Mesendoderm (in vitro differentiated cells): ENCODE measurements at regions not wholly inside any gene's neighbourhood (a gene's known extent, or its start where the extent isn't known, plus 50 kb on each side); places are given as distances from the start of the nearest gene placed in this dataset.

Source experiments
- DNase-seq: peaks from one replicate; pipeline ENCODE4 v3.0.0; 2013
- H2AK5ac ChIP-seq: 2 replicates; pipeline ENCODE4 v1.6.1; 2013; ENCODE audit warnings: low read length, inconsistent platforms
- H2BK120ac ChIP-seq: 2 replicates; pipeline ENCODE4 v1.6.1; 2013; ENCODE audit warnings: low read depth, mild to moderate bottlenecking, low read length, moderate library complexity, mixed read lengths
- H2BK15ac ChIP-seq: replicated peaks from 2 replicates; pipeline ENCODE4 v1.6.1; 2013; ENCODE audit warnings: low read depth, mild to moderate bottlenecking, moderate library complexity
- H2BK5ac ChIP-seq: 2 replicates; pipeline ENCODE4 v1.6.1; 2013; ENCODE audit warnings: low read length, inconsistent platforms
- H3K18ac ChIP-seq: 2 replicates; pipeline ENCODE4 v1.6.1; 2013; ENCODE audit warnings: mild to moderate bottlenecking, low read length, mixed read lengths
- H3K23ac ChIP-seq: one replicate; pipeline ENCODE4 v1.6.1; 2013; ENCODE audit warnings: low read length
- H3K27ac ChIP-seq: 2 replicates; pipeline ENCODE4 v1.5.1; 2013; ENCODE audit warnings: low read depth, mild to moderate bottlenecking, inconsistent platforms, low read length, moderate library complexity
- H3K27me3 ChIP-seq: 2 replicates; pipeline ENCODE4 v1.6.1; 2013; ENCODE audit warnings: low read length, control low read depth, mild to moderate bottlenecking, inconsistent platforms; ENCODE audit not compliant: insufficient read depth, poor library complexity
- H3K36me3 ChIP-seq: 2 replicates; pipeline ENCODE4 v1.6.1; 2013; ENCODE audit warnings: low read length, inconsistent platforms; ENCODE audit not compliant: control insufficient read depth, insufficient read depth
- H3K4ac ChIP-seq: one replicate; pipeline ENCODE4 v1.6.1; 2013; ENCODE audit warnings: low read depth, mild to moderate bottlenecking, low read length, moderate library complexity
- H3K4me1 ChIP-seq: 2 replicates; pipeline ENCODE4 v1.6.1; 2013; ENCODE audit warnings: low read depth, low read length, inconsistent platforms; ENCODE audit not compliant: control insufficient read depth
- H3K4me2 ChIP-seq: 2 replicates; pipeline ENCODE4 v1.6.1; 2013; ENCODE audit warnings: low read length
- H3K4me3 ChIP-seq: 2 replicates; pipeline ENCODE4 v1.5.1; 2013; ENCODE audit warnings: mild to moderate bottlenecking, low read length
- H3K56ac ChIP-seq: one replicate; pipeline ENCODE4 v1.6.1; 2013; ENCODE audit warnings: low read length
- H3K79me1 ChIP-seq: 2 replicates; pipeline ENCODE4 v1.6.1; 2013; ENCODE audit warnings: low read length, inconsistent platforms
- H3K79me2 ChIP-seq: 2 replicates; pipeline ENCODE4 v1.6.1; 2013; ENCODE audit warnings: mild to moderate bottlenecking, low read length; ENCODE audit not compliant: control insufficient read depth, insufficient read depth
- H3K9ac ChIP-seq: 2 replicates; pipeline ENCODE4 v1.6.1; 2013; ENCODE audit warnings: low read length, inconsistent platforms
- H4K5ac ChIP-seq: one replicate; pipeline ENCODE4 v1.6.1; 2013; ENCODE audit warnings: low read length
- H4K8ac ChIP-seq: one replicate; pipeline ENCODE4 v1.6.1; 2013; ENCODE audit warnings: low read depth, mild to moderate bottlenecking, control low read depth, low read length, moderate library complexity
- WGBS: extraction: QIAGEN DNeasy Blood & Tissue Kit; methylation state at CpG from one replicate; pipeline ENCODE4 v1.1.7; 2013; ENCODE audit warnings: low lambda C conversion rate, missing lambda C conversion rate; ENCODE audit not compliant: insufficient coverage; ENCODE audit errors: extremely low coverage; 5-methylcytosine and 5-hydroxymethylcytosine counted together

DNA sequence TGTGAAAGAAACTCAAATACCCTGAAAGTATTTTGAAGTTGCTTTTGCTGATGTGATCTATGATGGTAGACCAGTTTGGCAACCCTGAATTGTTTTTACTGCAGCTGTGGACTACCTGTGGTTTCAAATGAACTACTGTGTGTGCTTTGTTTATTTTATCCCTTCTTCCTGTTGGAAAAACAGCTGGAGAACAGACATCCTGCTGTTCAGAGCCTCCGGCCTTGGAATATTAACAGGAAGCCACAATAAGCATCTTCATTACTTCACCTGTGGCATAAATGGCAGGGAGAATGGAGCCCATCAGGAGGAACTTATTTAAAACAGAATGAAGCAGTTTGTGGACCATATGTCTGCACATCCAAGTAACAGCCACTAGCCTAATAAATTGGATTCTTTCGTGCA, 104.8 kb downstream of the DUSP6 start:
- no peak overlapping the region for H3K27ac ChIP-seq
- peak; percentile 75 for DNase-seq
- H3K79me2 ChIP-seq = no peaks in the 10 kb centered on the region
- H3K18ac ChIP-seq = peak overlapping the region; percentile 75
- no peaks in the 10 kb centered on the region for H3K79me1 ChIP-seq
- no CpG with 5 or more reads among the region's 2 CpGs for WGBS
- H2BK15ac ChIP-seq = peak overlapping the region; percentile 36
- H3K23ac ChIP-seq = no peak overlapping the region
- H3K56ac ChIP-seq = no peak overlapping the region
- H2AK5ac ChIP-seq = no peak overlapping the region
- H3K4ac ChIP-seq = no peak overlapping the region
- H3K4me3 ChIP-seq = no peak overlapping the region
- H3K9ac ChIP-seq = no peak overlapping the region
- H3K36me3 ChIP-seq = no peaks in the 10 kb centered on the region
- no peak overlapping the region for H4K5ac ChIP-seq
- no peak overlapping the region for H3K4me2 ChIP-seq
- no peak overlapping the region for H4K8ac ChIP-seq
- H2BK120ac ChIP-seq = no peak overlapping the region
- no peak overlapping the region for H2BK5ac ChIP-seq
- H3K27me3 ChIP-seq = no peaks in the 10 kb centered on the region
- H3K4me1 ChIP-seq = peaks cover 19% of the 10 kb centered on the region

DNA sequence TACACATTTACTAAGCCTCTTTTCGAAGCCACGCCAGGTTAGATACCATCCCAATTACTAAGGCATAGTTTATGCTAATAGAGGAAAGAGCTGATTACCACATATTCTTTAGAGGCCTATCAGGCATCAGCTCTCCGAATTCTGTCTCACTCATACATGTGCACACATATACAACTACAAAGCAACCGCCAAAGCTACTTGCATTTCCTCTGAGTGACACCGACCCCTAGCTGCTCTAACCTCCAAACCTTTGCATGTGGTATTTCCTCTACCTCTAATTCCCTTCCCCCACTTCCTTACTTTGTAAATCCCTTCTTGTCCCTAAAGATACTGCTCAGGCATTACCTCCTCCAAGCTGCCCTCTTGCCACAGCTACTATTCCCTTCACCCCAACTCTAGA, 107.2 kb downstream of the DUSP6 start:
- no peak overlapping the region for H3K4me3 ChIP-seq
- no CpG with 5 or more reads among the region's 5 CpGs for WGBS

DNA sequence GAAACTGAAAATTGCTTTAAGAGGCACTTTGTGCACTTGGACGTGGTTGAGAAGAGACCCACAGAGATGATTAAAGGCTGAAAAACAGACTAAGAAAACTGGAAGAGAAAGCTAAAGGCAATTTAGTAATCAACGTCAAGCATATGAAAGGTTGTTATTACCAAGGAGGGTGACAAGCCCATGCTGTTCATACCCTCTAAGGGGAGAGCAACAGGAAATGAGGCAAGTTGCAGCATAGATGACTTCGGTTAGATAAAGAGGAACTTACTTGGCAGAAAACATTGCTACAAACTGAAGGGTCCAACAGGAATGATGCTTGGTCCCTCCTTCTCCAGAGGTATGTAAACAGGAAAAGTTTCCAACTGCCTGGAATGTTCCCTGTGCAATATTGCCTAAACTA, 107.8 kb downstream of the DUSP6 start:
- H4K5ac ChIP-seq = peak overlapping the region; percentile 7
- H3K27ac ChIP-seq = peak overlapping the region; percentile 77
- no peaks in the 10 kb centered on the region for H3K79me2 ChIP-seq

More for the DNA sequence above, 107.2 kb downstream of the DUSP6 start:
- H4K8ac ChIP-seq = no peak overlapping the region
- peak; percentile 86 for DNase-seq
- H2AK5ac ChIP-seq = no peak overlapping the region
- H2BK120ac ChIP-seq = no peak overlapping the region
- no peaks in the 10 kb centered on the region for H3K79me1 ChIP-seq
- no peaks in the 10 kb centered on the region for H3K79me2 ChIP-seq
- H3K23ac ChIP-seq = no peak overlapping the region
- H3K4ac ChIP-seq = no peak overlapping the region
- peak overlapping the region; percentile 70 for H3K56ac ChIP-seq
- no peaks in the 10 kb centered on the region for H3K27me3 ChIP-seq
- H4K5ac ChIP-seq = no peak overlapping the region
- peaks cover 19% of the 10 kb centered on the region for H3K4me1 ChIP-seq
- peak overlapping the region; percentile 77 for H3K27ac ChIP-seq
- H3K18ac ChIP-seq = peak overlapping the region; percentile 57
- H3K9ac ChIP-seq = no peak overlapping the region
- H3K4me2 ChIP-seq = no peak overlapping the region
- H2BK5ac ChIP-seq = peak overlapping the region; percentile 88
- no peak overlapping the region for H2BK15ac ChIP-seq
- H3K36me3 ChIP-seq = no peaks in the 10 kb centered on the region

DNA sequence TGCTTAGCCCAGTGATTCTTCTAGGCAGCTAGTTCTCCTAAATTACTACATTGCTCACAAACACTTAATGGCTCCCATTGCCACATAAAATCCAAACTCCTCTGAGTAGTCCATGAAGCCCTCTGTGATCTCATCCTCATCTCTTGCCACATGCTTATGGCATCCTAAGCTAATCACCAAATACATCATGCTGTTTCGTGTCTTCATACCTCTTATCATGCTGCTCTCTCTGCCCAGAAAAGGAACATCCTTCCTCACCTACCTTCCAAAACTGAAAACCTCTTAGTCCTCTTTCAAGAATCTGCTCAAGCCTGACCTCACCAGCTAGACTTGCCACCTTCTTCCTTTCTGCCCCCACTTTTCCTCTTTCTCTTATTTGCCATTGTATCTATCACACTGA, 108.5 kb downstream of the DUSP6 start:
- H3K4me3 ChIP-seq = no peak overlapping the region
- no CpG with 5 or more reads among the region's 1 CpG for WGBS
- peak; percentile 46 for DNase-seq
- no peaks in the 10 kb centered on the region for H3K79me2 ChIP-seq
- no peak overlapping the region for H4K8ac ChIP-seq
- peak overlapping the region; percentile 35 for H2BK5ac ChIP-seq
- H3K4ac ChIP-seq = no peak overlapping the region
- H3K23ac ChIP-seq = no peak overlapping the region
- H4K5ac ChIP-seq = no peak overlapping the region
- H3K9ac ChIP-seq = no peak overlapping the region
- H3K56ac ChIP-seq = peak overlapping the region; percentile 50
- H3K27me3 ChIP-seq = no peaks in the 10 kb centered on the region
- H3K4me1 ChIP-seq = peaks cover 19% of the 10 kb centered on the region
- no peaks in the 10 kb centered on the region for H3K79me1 ChIP-seq
- no peak overlapping the region for H3K27ac ChIP-seq
- H3K4me2 ChIP-seq = no peak overlapping the region
- H3K36me3 ChIP-seq = no peaks in the 10 kb centered on the region
- no peak overlapping the region for H3K18ac ChIP-seq
- no peak overlapping the region for H2BK15ac ChIP-seq
- H2AK5ac ChIP-seq = peak overlapping the region; percentile 89
- H2BK120ac ChIP-seq = no peak overlapping the region

More for the DNA sequence above, 107.8 kb downstream of the DUSP6 start:
- Histone ChIP-seq H2BK5ac (peak overlapping the region; percentile 88), H4K8ac (no peak overlapping the region), H3K27me3 (no peaks in the 10 kb centered on the region), H3K79me1 (no peaks in the 10 kb centered on the region), H2AK5ac (no peak overlapping the region), H3K56ac (peak overlapping the region; percentile 70), H3K4me1 (peaks cover 19% of the 10 kb centered on the region), H2BK15ac (no peak overlapping the region), H3K23ac (no peak overlapping the region), H3K36me3 (no peaks in the 10 kb centered on the region), H3K4me3 (no peak overlapping the region), H2BK120ac (no peak overlapping the region), H3K4ac (peak overlapping the region; percentile 20), H3K18ac (peak overlapping the region; percentile 57), H3K4me2 (no peak overlapping the region), H3K9ac (peak overlapping the region; percentile 18)
- no CpG with 5 or more reads among the region's 3 CpGs for WGBS
- peak; percentile 72 for DNase-seq

DNA sequence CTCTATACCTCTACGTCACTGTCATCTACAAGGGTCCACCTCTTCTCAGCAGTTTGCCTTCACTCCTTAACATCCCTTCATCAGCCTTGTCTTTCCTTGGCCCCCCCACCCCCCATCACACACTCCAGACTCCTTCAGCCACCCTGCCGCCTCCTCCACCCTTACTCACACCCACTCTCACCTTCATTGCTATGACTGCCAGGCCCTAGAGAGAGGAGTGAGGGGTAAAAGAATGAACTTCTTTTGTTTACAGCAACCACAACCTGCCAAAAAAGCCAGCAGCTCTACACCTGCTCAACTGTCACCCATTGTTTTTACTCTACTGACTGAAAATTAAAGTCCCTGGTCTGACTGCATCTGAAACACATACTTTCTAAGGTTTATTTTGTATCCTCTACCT, 112.8 kb downstream of the DUSP6 start:
- H3K23ac ChIP-seq = no peak overlapping the region
- no CpG with 5 or more reads among the region's 2 CpGs for WGBS
- no peak for DNase-seq

DNA sequence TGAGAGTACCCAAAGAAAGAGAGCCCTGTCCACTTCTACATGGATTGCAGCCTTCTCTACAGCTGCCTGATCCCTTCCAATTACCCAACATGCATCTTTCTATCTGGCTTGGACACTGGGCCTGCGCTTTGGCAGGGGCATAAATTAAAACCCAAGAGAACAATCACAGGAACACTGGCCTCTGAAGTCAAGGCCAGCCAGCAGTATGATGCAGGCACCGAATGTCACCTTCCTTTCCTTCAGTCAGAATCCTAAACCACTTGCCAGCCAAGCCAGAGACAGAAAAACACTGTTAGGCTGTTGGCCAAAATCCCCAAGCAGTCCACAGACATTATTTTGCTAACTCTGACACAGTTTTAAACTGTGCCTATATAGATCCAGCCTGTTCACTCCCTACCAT, 113.7 kb downstream of the DUSP6 start:
- no CpG with 5 or more reads among the region's 2 CpGs for WGBS
- Histone ChIP-seq H2AK5ac (no peak overlapping the region), H3K4me2 (no peak overlapping the region)

More for the DNA sequence above, 112.8 kb downstream of the DUSP6 start:
- H3K79me2 ChIP-seq = no peaks in the 10 kb centered on the region
- no peak overlapping the region for H4K5ac ChIP-seq
- no peaks in the 10 kb centered on the region for H3K36me3 ChIP-seq
- no peak overlapping the region for H3K27ac ChIP-seq
- H2BK120ac ChIP-seq = no peak overlapping the region
- no peak overlapping the region for H3K18ac ChIP-seq
- H3K4ac ChIP-seq = no peak overlapping the region
- H3K79me1 ChIP-seq = no peaks in the 10 kb centered on the region
- H3K56ac ChIP-seq = no peak overlapping the region
- no peak overlapping the region for H3K4me2 ChIP-seq
- H4K8ac ChIP-seq = no peak overlapping the region
- H3K4me1 ChIP-seq = peaks cover 10% of the 10 kb centered on the region
- no peaks in the 10 kb centered on the region for H3K27me3 ChIP-seq
- no peak overlapping the region for H3K9ac ChIP-seq
- H3K4me3 ChIP-seq = no peak overlapping the region
- no peak overlapping the region for H2BK5ac ChIP-seq
- no peak overlapping the region for H2AK5ac ChIP-seq
- H2BK15ac ChIP-seq = no peak overlapping the region

More for the DNA sequence above, 113.7 kb downstream of the DUSP6 start:
- Histone ChIP-seq H3K56ac (no peak overlapping the region), H3K4me1 (peaks cover 4% of the 10 kb centered on the region), H3K36me3 (no peaks in the 10 kb centered on the region), H3K9ac (no peak overlapping the region), H3K79me2 (no peaks in the 10 kb centered on the region), H2BK5ac (no peak overlapping the region), H2BK120ac (no peak overlapping the region), H4K8ac (no peak overlapping the region), H3K23ac (no peak overlapping the region), H3K79me1 (no peaks in the 10 kb centered on the region), H3K27me3 (no peaks in the 10 kb centered on the region), H3K4ac (peak overlapping the region; percentile 12), H4K5ac (no peak overlapping the region), H3K27ac (no peak overlapping the region), H3K18ac (no peak overlapping the region), H2BK15ac (no peak overlapping the region), H3K4me3 (no peak overlapping the region)
- no peak for DNase-seq
